Body of pancreas (tissue), 4 donors: ENCODE measurements at regions not wholly inside any gene's neighbourhood (a gene's known extent, or its start where the extent isn't known, plus 50 kb on each side); places are given as distances from the start of the nearest gene placed in this dataset.

Experiments used
- ATAC-seq: fragments of 150-250 bp; one replicate; pipeline ENCODE4 v1.9.1; 2016
- DNase-seq, 4 donors: peaks; one replicate each; pipeline ENCODE4 v3.0.0-alpha.2; 2019
- H3K27ac ChIP-seq, 4 donors: fragments of 200-600 bp; sonication (generic); 1 replicate in 3 of 4; 2 replicates in 1 of 4; pipeline versions ENCODE4 v1.5.1 to v1.6.1; 2016 to 2019; ENCODE audit warnings: mild to moderate bottlenecking in 1 of 4, mixed read lengths in 1 of 4, moderate library complexity in 1 of 4
- H3K27me3 ChIP-seq, 2 donors: fragments of 200-600 bp; sonication (generic); one replicate each; pipeline ENCODE4 v1.6.0; 2016; ENCODE audit warnings: mild to moderate bottlenecking in 1 of 2
- H3K36me3 ChIP-seq, 2 donors: fragments of 200-600 bp; sonication (generic); replicated peaks in 1 of 2; 2 replicates each; pipeline ENCODE4 v1.5.1; 2016; ENCODE audit warnings: low read depth in 2 of 2; ENCODE audit not compliant: insufficient read depth in 1 of 2
- H3K4me1 ChIP-seq: fragments of 200-600 bp; sonication (generic); one replicate; pipeline ENCODE4 v1.6.0; 2016
- H3K4me3 ChIP-seq, 2 donors: fragments of 200-600 bp; sonication (generic); 1 replicate in 1 of 2; 2 replicates in 1 of 2; pipeline ENCODE4 v1.5.1; 2016 to 2019
- H3K9me3 ChIP-seq, 3 donors: fragments of 200-600 bp; sonication (generic); 1 replicate in 2 of 3; 2 replicates in 1 of 3; pipeline ENCODE4 v1.5.1; 2016
- CTCF ChIP-seq, 7 experiments: fragments of 450-650 bp in 4 of 7; fragments of 200-600 bp in 3 of 7; sonication (generic) in 3 of 7; IDR thresholded peaks; one replicate each; pipeline ENCODE4 v1.5.1; 2016 to 2019; ENCODE audit warnings: antibody characterized with exemption in 7 of 7
- POLR2A ChIP-seq, 3 donors: fragments of 450-650 bp; IDR thresholded peaks; one replicate each; pipeline ENCODE4 v1.6.1; 2016; ENCODE audit warnings: antibody characterized with exemption in 3 of 3, mild to moderate bottlenecking in 2 of 3
- WGBS, 2 donors: methylation state at CpG; one replicate each; pipeline ENCODE4 v1.1.5; 2017; 5-methylcytosine and 5-hydroxymethylcytosine counted together
- intact Hi-C: fragments of 100-400 bp; cut with DNase I; formaldehyde crosslinking; loops from one replicate; pipeline ENCODE4 v1.15.1; 2023

GRCh38 chr6:163970846-163971564 is 556.5 kb downstream of the QKI start:
- 73 to 82% methylated on average over 13 of the region's 13 CpGs for WGBS, 2 donors
- ATAC-seq (no peak), DNase-seq (no peak)
- no peaks in the 10 kb centered on the region for H3K27me3 ChIP-seq
- H3K27ac ChIP-seq, result no peak overlapping the region
- intact Hi-C loops, result no loop called here
- H3K9me3 ChIP-seq, result no peaks in the 10 kb centered on the region
- no peaks in the 10 kb centered on the region for H3K36me3 ChIP-seq
- no peak overlapping the region for H3K4me3 ChIP-seq
- TF ChIP-seq CTCF (IDR thresholded peaks at IDR 0.05), result no peak
- no peak for TF ChIP-seq POLR2A (IDR thresholded peaks at IDR 0.05)
- no peaks in the 10 kb centered on the region for H3K4me1 ChIP-seq

DNA sequence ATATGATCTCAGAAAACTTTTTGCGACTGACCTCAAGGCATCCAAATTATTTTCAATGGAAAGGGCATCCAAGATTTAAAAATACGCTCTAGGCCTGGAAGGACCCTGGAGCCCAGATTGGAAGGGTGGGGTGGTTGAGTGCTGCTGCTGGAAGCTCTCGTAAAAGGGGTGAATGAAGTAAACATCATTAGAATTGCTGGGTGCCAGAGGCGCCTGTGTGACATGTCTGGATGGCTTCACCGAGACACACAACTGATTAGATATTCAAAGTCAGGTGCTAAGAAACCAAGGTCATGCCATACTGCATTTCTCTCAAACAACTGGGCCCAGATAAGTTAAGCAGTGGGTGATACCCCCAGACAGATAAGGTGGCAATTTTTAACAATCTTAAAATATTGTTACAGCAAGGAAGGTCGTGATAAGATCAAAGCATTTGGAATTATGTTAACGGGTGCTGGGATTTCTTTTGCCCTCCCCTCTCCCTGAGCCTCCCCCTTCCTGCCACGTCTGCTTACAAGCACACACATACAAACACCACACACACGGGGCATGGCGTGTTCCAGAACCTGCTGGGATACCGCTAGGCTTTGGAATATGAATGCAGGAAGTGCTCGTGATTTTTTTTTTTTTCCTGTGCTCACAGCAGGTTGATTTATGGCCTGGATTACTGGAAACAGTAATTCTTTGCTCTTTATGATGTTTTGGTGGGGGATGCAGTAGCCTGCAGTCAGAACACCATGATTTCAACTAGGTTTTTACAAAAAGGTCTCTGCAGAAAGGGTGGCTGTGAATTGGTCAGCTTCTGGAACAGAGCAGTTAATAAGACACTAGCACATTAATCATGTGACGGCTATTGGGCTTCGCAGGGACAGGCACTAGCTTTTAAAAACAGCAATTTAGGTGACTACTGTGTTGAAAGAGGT is 551.2 kb downstream of the QKI start:
- ATAC-seq, result peak; percentile 86
- Histone ChIP-seq H3K27me3 (no peaks in the 10 kb centered on the region), H3K9me3 (no peaks in the 10 kb centered on the region), H3K27ac (peak overlapping the region; percentile 11 to 55 (median 53)), H3K4me3 (no peak overlapping the region), H3K36me3 (no peaks in the 10 kb centered on the region), H3K4me1 (peaks cover 7% of the 10 kb centered on the region)
- TF ChIP-seq POLR2A (IDR thresholded peaks at IDR 0.05) (no peak), CTCF (IDR thresholded peaks at IDR 0.05) (no peak)
- DNase-seq, result peak in 3 of 4 donors; percentile 27 to 59 (median 52)
- 33 to 38% methylated on average over 14 of the region's 14 CpGs for WGBS, 2 donors
- intact Hi-C loops, result no loop called here

DNA sequence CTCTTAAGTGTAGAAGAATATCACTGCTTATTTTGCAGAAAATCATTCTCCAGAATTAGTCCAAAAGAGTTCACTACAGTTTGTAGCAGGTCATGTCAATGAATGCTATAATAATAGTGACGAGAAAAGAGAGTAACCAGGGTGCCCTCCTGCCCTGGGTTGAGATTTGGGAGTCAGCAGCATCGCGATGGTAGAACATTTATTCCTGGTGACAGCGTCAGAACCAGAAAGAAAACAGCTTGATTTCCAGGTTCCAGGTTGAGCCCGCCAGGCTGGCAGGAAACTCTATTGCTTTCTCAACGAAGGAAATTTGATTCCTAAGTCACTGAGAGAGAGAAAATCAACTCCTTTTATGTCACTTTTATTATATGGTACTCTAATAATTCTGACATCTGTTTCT is 550.3 kb downstream of the QKI start:
- Histone ChIP-seq H3K4me3 (no peak overlapping the region), H3K9me3 (no peaks in the 10 kb centered on the region), H3K27me3 (no peaks in the 10 kb centered on the region), H3K36me3 (no peaks in the 10 kb centered on the region), H3K4me1 (peaks cover 14% of the 10 kb centered on the region), H3K27ac (peak overlapping the region in 1 of 4 donors; percentile 54)
- TF ChIP-seq CTCF (IDR thresholded peaks at IDR 0.05), result no peak
- TF ChIP-seq POLR2A (IDR thresholded peaks at IDR 0.05), result no peak
- DNase-seq (no peak), ATAC-seq (no peak)
- WGBS, 2 donors, result 64 to 78% methylated on average over 6 of the region's 6 CpGs
- intact Hi-C loops, result no loop called here

DNA sequence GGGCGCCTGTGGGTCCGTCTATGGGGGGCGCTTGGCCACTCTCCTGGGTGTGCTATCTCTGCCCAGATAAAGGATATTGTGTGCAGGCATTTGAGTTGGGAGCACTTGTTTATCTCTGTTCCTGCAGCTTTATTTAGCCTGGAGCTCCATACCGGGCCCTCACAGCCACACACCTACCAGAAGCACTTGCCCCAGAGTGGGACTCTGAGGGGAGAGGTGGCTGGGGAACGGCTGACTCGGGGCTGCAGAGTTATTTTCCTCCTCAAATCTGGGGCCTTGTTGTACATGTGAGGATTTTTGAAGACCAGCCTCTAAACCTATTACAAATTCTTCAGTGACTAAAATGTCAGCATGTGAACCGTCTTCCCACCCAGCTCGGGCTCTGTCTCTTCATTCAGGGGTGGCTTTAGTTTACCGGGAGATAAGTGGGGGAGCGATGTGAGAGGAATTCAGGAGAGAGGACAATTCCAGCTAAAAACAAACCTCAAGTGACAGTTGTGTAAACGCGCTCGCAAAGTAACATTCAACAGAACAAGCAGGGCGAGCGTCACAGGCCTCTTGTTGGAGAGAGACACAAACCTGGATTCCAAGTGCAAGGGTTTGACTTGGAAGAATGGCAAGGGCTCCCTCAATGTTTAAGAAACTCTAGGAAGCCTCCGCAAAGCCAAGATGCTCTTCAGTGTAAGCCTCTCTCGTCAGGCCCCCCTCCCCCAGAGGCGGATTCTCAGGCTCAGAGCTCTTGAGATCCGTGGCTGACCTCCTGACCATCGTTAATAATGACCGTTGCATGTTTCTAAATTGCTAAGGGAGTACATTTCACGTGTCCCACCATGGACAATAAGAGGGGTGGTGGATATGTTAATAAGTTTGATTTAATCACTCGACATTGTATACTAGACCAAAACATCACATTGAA is 548.9 kb downstream of the QKI start:
- Histone ChIP-seq H3K27me3 (no peaks in the 10 kb centered on the region), H3K4me3 (no peak overlapping the region), H3K9me3 (no peaks in the 10 kb centered on the region), H3K27ac (no peak overlapping the region), H3K36me3 (no peaks in the 10 kb centered on the region), H3K4me1 (peaks cover 14% of the 10 kb centered on the region)
- ATAC-seq, result no peak
- TF ChIP-seq POLR2A (IDR thresholded peaks at IDR 0.05), result no peak
- TF ChIP-seq CTCF (IDR thresholded peaks at IDR 0.05), result no peak
- DNase-seq, result no peak
- 76 to 79% methylated on average over 22 to 23 of the region's 23 CpGs for WGBS, 2 donors
- intact Hi-C loops, result no loop called here
